ENCODE measurements at regions not wholly inside any gene's neighbourhood (a gene's known extent, or its start where the extent isn't known, plus 50 kb on each side); places are given as distances from the start of the nearest gene placed in this dataset.

GRCh38 chr7:68279827-68280400, 1283.3 kb downstream of the TYW1 start:
- TF ChIP-seq POLR2A (IDR thresholded peaks at IDR 0.05; ENCODE audit: low read depth, low read length) = no peak
- DNase-seq (ENCODE audit: insufficient read length, low spot score) (no peak), FAIRE-seq (no peak)

- no peak for TF ChIP-seq POLR2A (IDR thresholded peaks at IDR 0.05; ENCODE audit: low read depth, low read length)
- FAIRE-seq (no peak), DNase-seq (ENCODE audit: insufficient read length, low spot score) (no peak)
Observed at GRCh38 chr7:68280931-68281330, 1284.3 kb downstream of the TYW1 start.

GRCh38 chr7:68288144-68288593, 1291.5 kb downstream of the TYW1 start:
- TF ChIP-seq POLR2A (IDR thresholded peaks at IDR 0.05; ENCODE audit: low read depth, low read length) = no peak
- DNase-seq (ENCODE audit: insufficient read length, low spot score) (no peak), FAIRE-seq (no peak)

GRCh38 chr7:68291710-68292109, 1295.1 kb downstream of the TYW1 start:
- no peak for TF ChIP-seq POLR2A (IDR thresholded peaks at IDR 0.05; ENCODE audit: low read depth, low read length)
- DNase-seq (ENCODE audit: insufficient read length, low spot score) = no peak
- FAIRE-seq = no peak

GRCh38 chr7:68295386-68295785, 1298.8 kb downstream of the TYW1 start:
- no peak for FAIRE-seq
- TF ChIP-seq POLR2A (IDR thresholded peaks at IDR 0.05; ENCODE audit: low read depth, low read length) = no peak
- no peak for DNase-seq (ENCODE audit: insufficient read length, low spot score)

GRCh38 chr7:68304536-68304935, 1293.7 kb upstream of the AUTS2 start:
- no peak for TF ChIP-seq POLR2A (IDR thresholded peaks at IDR 0.05; ENCODE audit: low read depth, low read length)
- no peak for DNase-seq (ENCODE audit: insufficient read length, low spot score)
- FAIRE-seq = no peak

- FAIRE-seq (no peak), DNase-seq (ENCODE audit: insufficient read length, low spot score) (no peak)
- no peak for TF ChIP-seq POLR2A (IDR thresholded peaks at IDR 0.05; ENCODE audit: low read depth, low read length)
Observed at GRCh38 chr7:68306692-68307107, 1291.6 kb upstream of the AUTS2 start.

GRCh38 chr7:68309271-68309670, 1289.0 kb upstream of the AUTS2 start:
- no peak for DNase-seq (ENCODE audit: insufficient read length, low spot score)
- TF ChIP-seq POLR2A (IDR thresholded peaks at IDR 0.05; ENCODE audit: low read depth, low read length) = no peak
- no peak for FAIRE-seq

GRCh38 chr7:68309806-68310205, 1288.5 kb upstream of the AUTS2 start:
- no peak for TF ChIP-seq POLR2A (IDR thresholded peaks at IDR 0.05; ENCODE audit: low read depth, low read length)
- no peak for FAIRE-seq
- DNase-seq (ENCODE audit: insufficient read length, low spot score) = no peak

- no peak for DNase-seq (ENCODE audit: insufficient read length, low spot score)
- FAIRE-seq = no peak
- TF ChIP-seq POLR2A (IDR thresholded peaks at IDR 0.05; ENCODE audit: low read depth, low read length) = no peak
Observed at GRCh38 chr7:68311958-68312357, 1286.3 kb upstream of the AUTS2 start.

GRCh38 chr7:68313806-68314205, 1284.5 kb upstream of the AUTS2 start:
- no peak for FAIRE-seq
- TF ChIP-seq POLR2A (IDR thresholded peaks at IDR 0.05; ENCODE audit: low read depth, low read length) = no peak
- DNase-seq (ENCODE audit: insufficient read length, low spot score) = no peak

- FAIRE-seq (no peak), DNase-seq (ENCODE audit: insufficient read length, low spot score) (no peak)
- no peak for TF ChIP-seq POLR2A (IDR thresholded peaks at IDR 0.05; ENCODE audit: low read depth, low read length)
Observed at GRCh38 chr7:68314208-68314607, 1284.1 kb upstream of the AUTS2 start.

- TF ChIP-seq POLR2A (IDR thresholded peaks at IDR 0.05; ENCODE audit: low read depth, low read length) = no peak
- FAIRE-seq (no peak), DNase-seq (ENCODE audit: insufficient read length, low spot score) (no peak)
Observed at GRCh38 chr7:68317476-68317875, 1280.8 kb upstream of the AUTS2 start.

- TF ChIP-seq POLR2A (IDR thresholded peaks at IDR 0.05; ENCODE audit: low read depth, low read length) = no peak
- DNase-seq (ENCODE audit: insufficient read length, low spot score) (no peak), FAIRE-seq (no peak)
Observed at GRCh38 chr7:68319061-68319460, 1279.2 kb upstream of the AUTS2 start.

- FAIRE-seq (no peak), DNase-seq (ENCODE audit: insufficient read length, low spot score) (no peak)
- TF ChIP-seq POLR2A (IDR thresholded peaks at IDR 0.05; ENCODE audit: low read depth, low read length) = no peak
Observed at GRCh38 chr7:68321076-68321639, 1277.1 kb upstream of the AUTS2 start.

Data from H54 (cell line).